RCC 7860 (cell line): ENCODE measurements at regions not wholly inside any gene's neighbourhood (a gene's known extent, or its start where the extent isn't known, plus 50 kb on each side); places are given as distances from the start of the nearest gene placed in this dataset.

ENCODE experiments used
- DNase-seq: peaks from one replicate; pipeline ENCODE4 v3.0.0-alpha.2; 2015; ENCODE audit warnings: low spot score
- FAIRE-seq: peaks from 2 replicates; lab custom pipeline; 2012; peaks lifted over from hg19 to GRCh38; lab: Jason Lieb, UNC

DNA sequence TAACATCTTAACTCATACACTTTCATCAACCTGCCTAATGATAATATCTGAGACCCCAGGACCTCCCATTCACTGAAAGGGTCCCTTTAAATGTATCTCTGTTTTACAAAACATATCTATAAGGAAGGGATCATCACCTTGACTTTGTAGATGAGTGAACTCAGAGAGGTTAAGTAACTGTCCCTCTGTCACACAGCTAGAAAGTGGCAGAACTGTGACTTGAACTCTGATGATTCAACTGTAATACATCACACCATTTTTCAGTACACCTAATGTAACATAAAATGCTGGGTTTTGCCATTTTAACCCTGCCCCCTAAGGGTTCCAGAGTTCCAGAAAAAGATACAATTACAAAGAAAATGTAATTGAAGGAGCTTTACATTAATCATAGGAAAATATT is 234.6 kb downstream of the ZEB2 start:
- no peak for FAIRE-seq

DNA sequence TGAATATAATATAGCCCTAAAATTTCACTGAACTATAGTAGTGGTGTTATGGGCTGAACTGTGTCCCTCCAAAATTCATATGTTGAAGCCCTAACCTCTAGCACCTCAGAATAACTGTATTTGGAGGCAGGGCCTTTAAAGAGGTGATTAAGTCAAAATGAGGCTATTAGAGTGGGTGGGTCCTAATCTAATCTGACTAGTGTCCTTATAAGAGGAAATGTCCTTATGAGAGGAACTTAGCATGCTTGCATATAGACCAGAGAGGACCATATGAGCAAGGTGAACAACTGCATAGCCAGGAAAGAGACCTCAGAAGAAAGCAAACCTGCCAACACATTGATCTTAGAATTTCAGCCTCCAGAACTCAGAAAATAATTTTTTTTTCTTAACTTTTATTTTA is 238.4 kb downstream of the ZEB2 start:
- FAIRE-seq (no peak), DNase-seq (no peak)

More for the DNA sequence above, 234.6 kb downstream of the ZEB2 start:
- no peak for DNase-seq

GRCh38 chr2:144280009-144280408 is 239.9 kb downstream of the ZEB2 start:
- no peak for DNase-seq
- FAIRE-seq, result no peak

- DNase-seq, result no peak
These were observed 240.8 kb downstream of the ZEB2 start for GRCh38 chr2:144279165-144279564.

DNA sequence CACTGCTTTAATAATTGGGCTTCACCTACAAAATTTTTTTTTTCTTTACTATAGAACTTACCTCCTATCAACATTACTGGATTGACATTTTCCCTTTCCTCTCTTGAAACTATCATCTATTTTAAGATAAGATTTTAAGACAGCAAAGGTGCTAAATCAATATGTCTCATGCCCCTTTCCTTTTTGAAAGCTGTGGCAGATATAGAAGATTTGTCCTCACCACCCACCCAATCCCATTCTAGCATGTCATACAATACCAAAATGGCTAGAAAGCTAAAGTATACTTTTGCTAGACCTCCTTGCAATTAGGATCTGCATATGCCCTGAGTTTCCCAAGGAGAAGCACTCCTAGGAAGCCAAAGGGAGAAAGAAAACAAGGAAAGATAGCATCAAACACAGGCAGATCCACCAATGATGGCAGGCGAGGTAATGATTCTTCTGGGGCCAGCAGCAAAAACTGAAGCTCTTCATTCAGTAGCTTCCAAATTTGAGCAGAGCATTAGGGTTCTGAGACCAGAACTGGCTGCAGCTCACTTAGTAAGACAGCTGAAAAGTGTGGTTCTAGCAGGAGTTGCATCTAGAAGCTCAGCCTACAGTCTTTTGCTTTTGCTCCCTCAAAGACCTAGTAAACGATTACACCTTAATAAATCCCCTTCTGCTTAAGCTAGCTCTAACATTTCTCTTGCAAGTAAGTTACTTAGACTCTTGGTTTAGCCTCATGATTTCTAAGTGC is 242.1 kb downstream of the ZEB2 start:
- FAIRE-seq (no peak), DNase-seq (no peak)

More at GRCh38 chr2:144279165-144279564, 240.8 kb downstream of the ZEB2 start:
- FAIRE-seq, result no peak

- no peak for DNase-seq
- FAIRE-seq, result no peak
These were observed 244.6 kb downstream of the ZEB2 start for GRCh38 chr2:144275340-144275739.

DNA sequence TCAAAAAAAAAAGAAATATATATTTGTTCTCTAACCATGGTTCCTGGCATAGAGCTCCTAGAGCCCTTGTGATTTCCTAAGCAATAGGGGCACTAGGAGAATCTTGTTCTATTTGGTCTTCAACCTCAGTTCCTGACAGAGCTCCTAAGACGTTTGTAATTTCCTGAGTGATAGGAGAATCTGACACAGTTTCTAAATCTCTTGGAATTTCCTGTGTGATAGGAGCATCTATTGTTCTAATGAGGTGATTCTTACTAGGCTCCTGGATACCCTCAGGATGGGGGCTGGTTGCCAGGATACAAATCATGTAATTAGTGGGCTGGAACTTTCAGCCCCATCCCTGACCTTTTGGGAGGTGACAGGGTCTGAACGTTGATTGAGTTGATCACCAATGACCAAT is 245.8 kb downstream of the ZEB2 start:
- no peak for FAIRE-seq
- DNase-seq, result no peak

DNA sequence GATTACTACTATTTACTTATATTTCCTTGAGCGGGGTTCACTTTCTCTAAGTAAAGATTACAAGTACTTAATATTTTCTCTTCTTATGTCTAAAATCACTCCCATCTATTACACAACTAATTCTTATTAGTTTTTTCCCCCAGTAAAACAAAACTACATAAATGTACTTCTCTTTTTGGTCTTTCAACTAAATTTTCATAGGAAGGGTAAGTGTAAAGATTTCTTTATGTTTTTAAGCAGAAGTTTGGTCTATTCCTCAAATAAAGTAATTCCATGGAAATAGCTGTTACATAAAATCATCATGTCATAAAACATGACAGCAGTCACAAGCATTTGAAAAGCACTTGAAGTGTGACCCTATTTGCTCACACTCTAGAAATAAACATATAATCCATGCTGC is 249.0 kb downstream of the ZEB2 start:
- FAIRE-seq (peak; percentile 16), DNase-seq (no peak)

DNA sequence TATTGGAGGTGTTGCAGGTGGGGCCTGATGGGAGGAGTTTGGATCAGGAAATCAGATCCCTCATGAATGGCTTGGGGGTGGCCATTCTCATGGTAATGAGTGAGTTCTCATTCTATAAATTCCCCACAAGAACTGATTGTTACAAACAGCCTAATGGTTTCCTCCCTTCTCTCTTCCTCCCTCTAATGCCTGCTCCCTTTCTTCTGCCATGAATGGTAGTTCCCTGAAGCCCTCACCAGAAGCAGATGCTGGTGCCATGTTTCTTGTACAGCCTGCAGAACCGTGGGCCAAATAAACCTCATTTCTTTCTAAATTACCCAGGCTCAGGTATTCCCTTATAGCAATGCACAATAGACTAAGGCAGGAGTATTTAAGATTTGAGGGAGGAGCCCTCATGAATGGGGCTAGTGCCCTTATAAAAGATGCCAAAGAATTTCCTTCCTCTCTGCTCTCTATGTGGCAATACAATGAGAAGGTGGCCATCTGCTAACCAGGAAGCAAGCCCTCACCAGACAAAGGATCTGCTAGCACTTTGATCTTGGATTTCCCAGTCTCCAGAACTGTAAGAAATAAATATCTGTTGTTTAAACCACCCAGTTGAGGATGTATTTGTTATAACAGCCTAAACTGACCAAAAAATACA is 251.8 kb downstream of the ZEB2 start:
- FAIRE-seq, result no peak
- DNase-seq, result no peak

GRCh38 chr2:144267239-144267638 is 252.7 kb downstream of the ZEB2 start:
- DNase-seq (no peak), FAIRE-seq (no peak)

- DNase-seq (no peak), FAIRE-seq (no peak)
These were observed 254.3 kb downstream of the ZEB2 start for GRCh38 chr2:144265654-144266053.

- DNase-seq (no peak), FAIRE-seq (no peak)
These were observed 258.0 kb downstream of the ZEB2 start for GRCh38 chr2:144261966-144262365.

DNA sequence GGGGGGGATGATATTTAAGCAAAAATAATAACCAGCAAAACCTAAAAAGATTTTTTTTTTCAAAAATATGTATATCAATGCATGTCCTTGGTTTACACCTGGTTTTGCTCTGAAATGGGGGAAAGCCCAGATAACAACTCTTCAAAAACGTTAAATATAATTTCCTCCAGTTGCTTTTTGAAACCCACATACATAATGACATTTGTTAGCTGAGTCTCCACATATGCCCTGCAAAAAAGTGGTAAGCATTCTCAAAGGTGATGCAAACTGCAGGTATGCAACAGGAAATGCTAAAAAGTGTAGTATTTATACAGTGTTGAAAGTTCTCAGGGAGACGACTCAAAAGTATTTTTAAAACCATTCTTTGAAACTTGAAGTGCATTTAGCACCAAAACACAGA is 258.6 kb downstream of the ZEB2 start:
- no peak for FAIRE-seq

GRCh38 chr2:144259332-144259731 is 260.6 kb downstream of the ZEB2 start:
- DNase-seq (no peak), FAIRE-seq (no peak)

More for the DNA sequence above, 258.6 kb downstream of the ZEB2 start:
- DNase-seq, result no peak

- peak; percentile 10 for FAIRE-seq
These were observed 261.8 kb downstream of the ZEB2 start for GRCh38 chr2:144258154-144258553.

GRCh38 chr2:144256996-144257707 is 262.8 kb downstream of the ZEB2 start:
- FAIRE-seq, result peak; percentile 20
- DNase-seq, result no peak

More at GRCh38 chr2:144258154-144258553, 261.8 kb downstream of the ZEB2 start:
- DNase-seq, result no peak

GRCh38 chr2:144254342-144255235 is 265.3 kb downstream of the ZEB2 start:
- FAIRE-seq (no peak), DNase-seq (no peak)

DNA sequence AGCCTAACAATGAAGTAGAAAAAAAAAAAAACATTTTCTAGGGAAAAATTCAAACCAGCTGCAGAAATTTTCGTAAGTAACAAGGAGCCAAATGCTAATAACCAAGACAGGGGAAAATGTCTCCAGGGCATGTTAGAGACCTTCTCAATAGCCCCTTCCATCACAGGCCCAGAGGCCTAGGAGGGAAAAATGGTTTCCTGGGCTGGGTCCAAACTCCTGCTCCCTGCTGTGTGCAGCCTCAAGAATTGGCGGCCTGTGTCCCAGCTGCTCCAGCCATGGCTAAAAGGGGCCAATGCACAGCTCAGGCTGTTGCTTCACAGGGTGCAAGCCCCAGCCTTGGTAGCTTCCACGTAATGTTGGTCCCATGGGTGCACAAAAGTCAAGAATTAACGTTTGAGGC is 266.2 kb downstream of the ZEB2 start:
- no peak for DNase-seq
- no peak for FAIRE-seq

DNA sequence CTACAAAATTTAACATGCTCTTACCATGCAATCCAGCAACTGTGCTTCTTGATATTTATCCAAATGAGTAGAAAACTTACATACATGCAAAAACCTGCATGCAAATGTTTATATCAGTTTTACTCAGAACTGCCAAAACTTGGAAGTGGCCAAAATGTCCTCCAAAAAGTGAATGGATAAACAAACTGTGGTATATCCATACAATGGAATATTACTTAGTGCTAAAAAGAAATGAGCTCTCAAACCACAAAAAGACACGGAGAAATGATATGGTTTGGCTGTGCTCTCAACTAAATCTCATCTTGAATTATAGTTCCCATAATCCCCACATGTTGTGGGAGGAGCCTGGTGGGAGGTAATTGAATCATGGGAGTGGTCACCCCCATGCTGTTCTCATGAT is 267.2 kb downstream of the ZEB2 start:
- DNase-seq (no peak), FAIRE-seq (no peak)

- FAIRE-seq (no peak), DNase-seq (no peak)
These were observed 270.8 kb downstream of the ZEB2 start for GRCh38 chr2:144249035-144249637.
